SU-DHL-6 (cell line): ENCODE measurements at regions not wholly inside any gene's neighbourhood (a gene's known extent, or its start where the extent isn't known, plus 50 kb on each side); places are given as distances from the start of the nearest gene placed in this dataset.
"Not testable (repeated sequence)": the region's sequence is repeated elsewhere in the genome, so short reads cannot be mapped to it uniquely, and the experiment has no call there.

Experiments used
- H2AFZ ChIP-seq: fragments of 200-600 bp; sonication (generic); 2 replicates; pipeline ENCODE4 v1.6.1; 2014; ENCODE audit warnings: low read depth, mild to moderate bottlenecking, moderate library complexity, mixed read lengths, antibody characterized with exemption, low read length; ENCODE audit not compliant: severe bottlenecking
- H3F3A ChIP-seq: fragments of 200-600 bp; shearing (Covaris generic); 2 replicates; pipeline ENCODE4 v1.6.0; 2016; ENCODE audit warnings: antibody characterized with exemption, mild to moderate bottlenecking; ENCODE audit not compliant: insufficient read depth
- H3K27ac ChIP-seq: fragments of 200-600 bp; sonication (generic); 2 replicates; pipeline ENCODE4 v1.5.1; 2016; ENCODE audit warnings: low read depth, mild to moderate bottlenecking, low read length, moderate library complexity, mixed read lengths
- H3K27me3 ChIP-seq: fragments of 200-600 bp; sonication (generic), shearing (Covaris generic); 2 replicates; pipeline ENCODE4 v1.6.0; 2014; ENCODE audit warnings: mild to moderate bottlenecking, low read length
- H3K36me3 ChIP-seq: fragments of 200-600 bp; sonication (generic); 2 replicates; pipeline ENCODE4 v1.6.1; 2014; ENCODE audit warnings: mild to moderate bottlenecking, low read length, mixed read lengths
- H3K4me2 ChIP-seq: fragments of 300-600, 200-600 bp; shearing (Covaris generic), sonication (generic); 2 replicates; pipeline ENCODE4 v1.6.0; 2014; ENCODE audit warnings: low read length, low read depth, mild to moderate bottlenecking; ENCODE audit not compliant: poor library complexity, severe bottlenecking
- H3K4me3 ChIP-seq: fragments of 200-600 bp; sonication (generic); 2 replicates; pipeline ENCODE4 v1.5.1; 2014; ENCODE audit warnings: antibody characterized with exemption, low read length, mild to moderate bottlenecking, mixed read lengths; ENCODE audit not compliant: insufficient read depth, poor library complexity, severe bottlenecking
- H3K79me2 ChIP-seq: fragments of 200-600 bp; sonication (generic); 2 replicates; pipeline ENCODE4 v1.6.1; 2014; ENCODE audit warnings: mild to moderate bottlenecking, low read length, moderate library complexity; ENCODE audit not compliant: insufficient read depth
- H3K9ac ChIP-seq: fragments of 200-600 bp; sonication (generic); 2 replicates; pipeline ENCODE4 v1.7.0; 2014; ENCODE audit warnings: mild to moderate bottlenecking, low read length
- H3K9me2 ChIP-seq: fragments of 200-600 bp; sonication (generic); replicated peaks from 2 replicates; pipeline ENCODE4 v1.6.1; 2014; ENCODE audit warnings: low read length; ENCODE audit not compliant: insufficient read depth
- H3K9me3 ChIP-seq: fragments of 200-600 bp; sonication (generic); 2 replicates; pipeline ENCODE4 v1.6.1; 2014; ENCODE audit warnings: low read length, mixed read lengths; ENCODE audit not compliant: insufficient read depth
- H4K20me1 ChIP-seq: fragments of 200-600 bp; sonication (generic); 2 replicates; pipeline ENCODE4 v1.6.1; 2014; ENCODE audit warnings: low read depth, mild to moderate bottlenecking, antibody characterized with exemption, low read length, moderate library complexity, mixed read lengths
- CTCF ChIP-seq: fragments of 200-600 bp; sonication (generic); IDR thresholded peaks from one replicate; pipeline ENCODE4 v1.5.1; 2017; ENCODE audit warnings: antibody characterized with exemption, mild to moderate bottlenecking, low read length, moderate library complexity; ENCODE audit not compliant: insufficient read depth, poor library complexity, severe bottlenecking
- EZH2phosphoT487 ChIP-seq: fragments of 200-600 bp; sonication (generic), shearing (Covaris generic); conservative IDR thresholded peaks from 2 replicates; pipeline ENCODE4 v1.6.1; 2018; ENCODE audit warnings: mild to moderate bottlenecking, antibody characterized with exemption, low read length, moderate library complexity, mixed read lengths

- TF ChIP-seq CTCF, result no peak
- no peak for TF ChIP-seq EZH2phosphoT487
- Histone ChIP-seq H3K27me3 (no peaks in the 10 kb centered on the region), H3K27ac (no peak overlapping the region), H3K9ac (no peak overlapping the region), H4K20me1 (no peaks in the 10 kb centered on the region), H3F3A (no peaks in the 10 kb centered on the region), H3K9me2 (no peaks in the 10 kb centered on the region), H3K36me3 (no peaks in the 10 kb centered on the region), H2AFZ (peak overlapping the region; percentile 16), H3K79me2 (no peaks in the 10 kb centered on the region), H3K4me3 (no peak overlapping the region), H3K9me3 (no peaks in the 10 kb centered on the region), H3K4me2 (no peak overlapping the region)
These were observed 267.6 kb downstream of the PCDH17 start for GRCh38 chr13:57899096-57899495.

- H3K4me3 ChIP-seq, H3K27ac ChIP-seq, H3K79me2 ChIP-seq, H3F3A ChIP-seq, H3K9me2 ChIP-seq, H3K4me2 ChIP-seq, H4K20me1 ChIP-seq, H3K36me3 ChIP-seq, H3K9ac ChIP-seq, H3K27me3 ChIP-seq, H2AFZ ChIP-seq: not testable (repeated sequence)
- peaks cover 11% of the 10 kb centered on the region; the same call in 1 of the 2 replicates for H3K9me3 ChIP-seq
These were observed 278.3 kb downstream of the PCDH17 start for GRCh38 chr13:57909833-57910232.

GRCh38 chr13:57918086-57918485 is 286.5 kb downstream of the PCDH17 start:
- TF ChIP-seq EZH2phosphoT487, result no peak
- no peak for TF ChIP-seq CTCF
- Histone ChIP-seq H2AFZ (no peak overlapping the region), H3K27ac (no peak overlapping the region)

GRCh38 chr13:57918913-57919312 is 287.4 kb downstream of the PCDH17 start:
- no peaks in the 10 kb centered on the region for H4K20me1 ChIP-seq
- H3K27ac ChIP-seq, result no peak overlapping the region
- H3K27me3 ChIP-seq, result no peaks in the 10 kb centered on the region
- H3K79me2 ChIP-seq, result no peaks in the 10 kb centered on the region
- H3F3A ChIP-seq, result no peaks in the 10 kb centered on the region
- H3K4me2 ChIP-seq, result no peak overlapping the region
- H3K36me3 ChIP-seq, result no peaks in the 10 kb centered on the region
- no peak overlapping the region for H3K9ac ChIP-seq
- no peaks in the 10 kb centered on the region for H3K9me3 ChIP-seq
- no peak overlapping the region for H2AFZ ChIP-seq
- H3K4me3 ChIP-seq, result no peak overlapping the region
- TF ChIP-seq CTCF (no peak), EZH2phosphoT487 (no peak)
- no peaks in the 10 kb centered on the region for H3K9me2 ChIP-seq

More at GRCh38 chr13:57918086-57918485, 286.5 kb downstream of the PCDH17 start:
- no peaks in the 10 kb centered on the region for H3K79me2 ChIP-seq
- H4K20me1 ChIP-seq, result no peaks in the 10 kb centered on the region
- H3K36me3 ChIP-seq, result no peaks in the 10 kb centered on the region
- H3K9ac ChIP-seq, result no peak overlapping the region
- no peak overlapping the region for H3K4me2 ChIP-seq
- no peaks in the 10 kb centered on the region for H3K27me3 ChIP-seq
- H3K9me3 ChIP-seq, result no peaks in the 10 kb centered on the region
- H3K9me2 ChIP-seq, result no peaks in the 10 kb centered on the region
- H3K4me3 ChIP-seq, result no peak overlapping the region
- no peaks in the 10 kb centered on the region for H3F3A ChIP-seq
